GM18526 (cell line): ENCODE measurements at regions not wholly inside any gene's neighbourhood (a gene's known extent, or its start where the extent isn't known, plus 50 kb on each side); places are given as distances from the start of the nearest gene placed in this dataset.

Experiments used
- POLR2A ChIP-seq: IDR thresholded peaks from 3 replicates; pipeline ENCODE4 v1.6.1; 2011; ENCODE audit not compliant: insufficient read length; ENCODE audit errors: extremely low read depth

DNA sequence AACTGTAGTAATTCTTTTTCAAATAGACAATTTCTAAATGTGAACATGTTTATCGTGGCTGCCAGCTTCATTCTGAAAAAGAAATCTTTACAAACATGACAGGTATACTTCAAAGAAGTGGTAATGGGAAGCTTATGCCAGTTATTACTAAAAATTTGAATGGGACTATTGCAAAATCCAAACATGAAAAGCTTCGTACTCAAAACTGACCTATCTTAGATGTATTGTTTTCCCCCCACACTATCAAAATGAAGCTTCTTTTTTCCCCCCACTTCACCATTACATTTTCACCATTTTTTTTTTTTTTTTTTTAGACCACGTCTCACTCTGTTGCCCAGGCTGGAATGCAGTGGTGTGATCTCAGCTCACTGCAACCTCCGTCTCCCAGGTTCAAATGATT is 50.4 kb upstream of the SERTAD2 start:
- TF ChIP-seq POLR2A = no peak

DNA sequence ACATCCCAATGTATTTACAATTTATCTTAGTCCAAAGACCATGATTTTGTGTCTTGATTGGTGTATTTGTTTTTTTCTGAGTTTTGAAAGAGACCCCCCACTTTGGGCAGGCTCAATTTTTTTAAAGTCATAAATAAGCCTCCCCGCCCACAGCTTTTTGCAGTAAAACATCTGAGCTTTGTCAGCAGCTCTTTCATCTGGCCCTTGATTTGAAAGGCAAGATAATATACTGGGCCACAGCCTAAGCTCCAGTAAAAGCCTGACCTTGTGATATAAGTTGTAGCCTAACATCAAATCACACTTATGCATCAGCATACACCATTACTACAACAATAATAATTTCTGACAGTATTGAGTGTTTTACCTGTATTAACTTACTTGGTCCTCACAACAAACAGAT is 51.3 kb upstream of the SERTAD2 start:
- no peak for TF ChIP-seq POLR2A

DNA sequence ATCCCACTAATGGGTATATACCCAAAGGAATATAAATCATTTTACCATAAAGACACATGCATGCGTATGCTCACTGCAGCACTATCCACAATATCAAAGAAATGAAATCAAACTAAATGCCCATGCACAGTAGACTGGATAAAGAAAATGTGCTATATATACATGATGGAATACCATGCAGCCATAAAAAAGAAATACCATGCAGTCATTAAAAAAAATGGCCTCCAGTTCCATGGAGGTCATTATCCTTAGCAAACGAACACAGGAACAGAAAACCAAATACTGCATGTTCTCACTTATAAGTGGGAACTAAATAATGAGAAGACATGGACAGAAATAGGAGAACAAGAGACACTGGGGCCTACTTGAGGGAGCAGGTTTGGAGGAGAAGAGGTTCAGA is 53.6 kb upstream of the SERTAD2 start:
- no peak for TF ChIP-seq POLR2A

DNA sequence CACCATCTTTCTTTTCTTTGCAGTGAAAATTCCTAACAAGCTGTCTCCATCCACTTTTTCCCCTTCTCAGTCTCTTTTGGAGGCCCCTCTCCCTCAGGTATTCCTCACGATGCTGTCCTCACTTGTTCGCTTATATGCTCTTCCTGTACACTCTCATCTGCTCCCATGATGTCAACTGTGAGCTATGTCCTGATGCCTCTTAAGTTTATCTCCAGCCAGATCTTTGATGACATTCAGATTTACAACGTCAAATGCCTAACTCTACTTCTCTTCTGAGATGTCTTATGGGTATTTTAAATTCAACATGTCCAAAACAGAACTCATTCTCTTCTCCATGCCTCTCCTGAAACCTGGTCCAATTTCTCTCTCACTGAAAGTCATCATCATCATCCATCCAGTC is 55.1 kb upstream of the SERTAD2 start:
- TF ChIP-seq POLR2A = no peak

DNA sequence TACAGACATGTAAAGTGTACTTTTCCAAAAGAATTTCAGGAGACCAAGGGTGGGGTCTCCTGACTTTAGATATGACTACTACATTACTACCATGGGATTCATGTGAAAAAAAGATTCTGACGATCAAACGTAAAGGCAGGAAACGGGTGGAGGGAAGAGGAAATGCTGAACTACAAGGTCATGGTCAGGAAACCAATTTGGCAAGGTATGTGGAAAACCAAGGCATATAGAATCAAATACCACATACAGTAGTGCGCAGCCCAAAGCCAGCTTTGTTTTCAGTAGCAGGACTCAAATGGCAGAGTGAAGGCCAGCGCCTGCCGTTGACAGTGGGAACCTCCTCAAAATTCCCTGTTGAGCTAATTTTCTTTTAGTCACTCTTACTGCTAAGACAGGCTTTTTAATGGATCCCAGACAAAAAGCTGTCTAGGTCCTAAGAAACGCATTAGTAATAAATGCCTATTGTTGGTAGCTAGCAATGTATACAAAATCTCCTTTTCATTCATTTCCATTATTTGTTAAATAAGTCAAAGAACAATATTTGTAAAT is 57.6 kb upstream of the SERTAD2 start:
- TF ChIP-seq POLR2A = no peak

DNA sequence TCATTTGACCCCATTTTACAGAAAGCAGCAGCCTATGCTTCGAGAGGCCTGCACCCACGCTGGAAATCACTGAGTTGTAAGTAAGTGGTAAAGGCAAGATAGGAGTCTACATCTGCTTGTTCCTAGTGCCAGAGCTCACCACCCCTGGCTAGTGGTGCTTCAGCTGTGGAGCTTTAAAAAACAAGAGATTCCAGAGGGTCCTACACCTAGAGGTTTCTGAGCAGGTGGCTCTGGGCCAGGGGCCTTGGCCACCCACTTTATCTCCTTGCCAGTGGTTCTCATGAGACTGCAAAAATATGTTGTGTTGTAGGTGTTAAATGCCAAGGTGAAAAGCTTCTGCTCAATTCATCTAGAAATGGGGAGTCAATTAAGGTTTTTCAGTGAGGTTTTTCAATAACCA is 60.0 kb upstream of the SERTAD2 start:
- TF ChIP-seq POLR2A = no peak

DNA sequence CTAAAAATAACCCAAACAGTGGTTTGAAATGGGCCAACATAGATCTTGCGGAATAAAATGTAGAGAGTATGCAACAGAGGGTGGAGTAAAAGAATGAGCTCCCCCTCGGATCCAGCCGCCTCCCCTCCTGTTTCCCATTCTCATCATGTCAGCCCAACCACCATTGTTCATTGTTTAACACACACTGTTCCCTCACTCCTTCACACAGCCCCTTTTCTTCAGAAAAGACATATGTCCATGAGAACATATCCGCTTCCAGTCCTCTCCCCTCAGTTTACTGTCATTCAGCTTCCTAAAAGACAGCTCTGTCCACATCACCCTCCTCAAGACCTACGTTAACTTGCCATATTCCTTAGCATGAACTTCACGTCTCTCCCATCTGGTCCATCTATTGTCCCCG is 62.9 kb upstream of the SERTAD2 start:
- no peak for TF ChIP-seq POLR2A

DNA sequence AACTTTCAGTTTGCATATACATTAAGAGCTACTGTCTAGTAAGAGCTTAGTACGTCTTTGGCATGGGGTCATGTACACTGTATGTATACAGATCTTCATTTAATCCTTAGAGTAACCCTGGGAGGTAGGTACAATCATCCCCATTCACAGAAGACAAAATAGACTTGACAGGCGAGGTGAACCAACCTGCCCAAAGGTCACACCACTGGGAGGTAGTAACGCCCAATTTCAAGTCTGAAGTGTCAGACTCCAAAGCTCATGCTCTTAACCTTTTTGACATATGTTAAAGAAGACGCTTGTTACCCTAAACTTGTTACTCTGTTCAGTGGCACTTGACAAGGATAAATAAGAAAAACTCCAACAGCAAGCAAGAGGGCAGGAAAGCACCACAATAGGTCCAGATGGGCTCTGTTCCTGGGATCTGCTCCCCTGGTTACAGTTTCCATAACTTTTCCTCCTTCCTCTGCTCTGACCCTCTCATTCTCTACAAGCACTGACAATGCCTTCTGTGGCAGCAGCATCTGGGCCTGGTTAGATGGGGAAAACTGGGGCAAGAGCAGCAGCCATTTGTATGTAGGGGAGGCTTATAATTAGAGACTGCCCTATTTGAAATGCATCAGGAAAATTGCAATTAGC is 64.7 kb upstream of the SERTAD2 start:
- TF ChIP-seq POLR2A = no peak

DNA sequence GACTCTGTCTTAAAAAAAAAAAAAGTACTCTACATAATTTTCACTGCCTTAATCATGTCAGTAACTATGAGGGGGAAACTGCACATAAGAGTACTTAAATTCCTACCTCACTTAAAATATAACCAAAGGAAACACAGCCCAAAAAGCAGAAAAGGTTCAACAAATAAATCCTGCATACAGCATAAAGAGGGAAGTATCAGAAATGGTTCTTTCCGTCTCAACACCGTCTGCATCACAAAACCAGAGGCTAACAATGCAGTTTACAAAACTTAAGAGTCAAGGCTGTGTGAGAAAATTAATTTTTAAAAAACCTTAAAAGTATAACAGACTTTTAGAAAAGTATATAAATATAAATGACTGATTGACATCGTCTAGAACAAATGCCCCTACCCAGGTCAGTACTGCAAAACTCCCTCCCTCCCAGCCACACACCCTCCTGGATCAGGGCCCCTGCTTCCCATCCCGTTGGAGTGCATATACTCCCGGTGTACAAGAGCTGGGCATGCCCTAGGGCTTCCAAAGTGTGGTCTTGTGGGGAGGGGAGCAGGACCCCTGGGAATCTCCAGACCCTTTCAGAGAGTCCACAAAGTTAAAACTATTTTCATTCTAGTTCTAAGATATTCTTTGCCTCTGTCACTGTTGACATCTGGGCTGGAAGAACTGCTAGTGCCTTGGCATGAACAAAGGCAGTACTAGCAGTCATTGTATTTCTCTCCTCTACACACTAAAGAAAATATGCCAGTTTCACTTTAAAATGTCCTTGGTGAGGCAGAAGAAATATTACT is 67.0 kb upstream of the SERTAD2 start:
- TF ChIP-seq POLR2A = no peak

DNA sequence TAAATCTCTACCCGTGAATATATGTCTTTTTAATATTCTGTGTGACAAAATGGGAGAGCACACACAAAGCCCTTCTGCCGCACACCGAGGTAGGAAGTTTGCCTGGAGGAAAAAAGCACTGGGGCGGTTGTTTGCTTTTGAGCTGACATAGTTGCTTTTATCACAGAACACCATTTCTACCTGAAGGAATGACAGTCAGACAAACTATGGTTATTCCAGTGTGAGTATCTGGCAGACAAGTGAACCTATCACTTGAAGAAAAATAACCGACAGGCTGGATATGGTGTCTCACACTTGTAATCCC is 67.6 kb upstream of the SERTAD2 start:
- TF ChIP-seq POLR2A = no peak

DNA sequence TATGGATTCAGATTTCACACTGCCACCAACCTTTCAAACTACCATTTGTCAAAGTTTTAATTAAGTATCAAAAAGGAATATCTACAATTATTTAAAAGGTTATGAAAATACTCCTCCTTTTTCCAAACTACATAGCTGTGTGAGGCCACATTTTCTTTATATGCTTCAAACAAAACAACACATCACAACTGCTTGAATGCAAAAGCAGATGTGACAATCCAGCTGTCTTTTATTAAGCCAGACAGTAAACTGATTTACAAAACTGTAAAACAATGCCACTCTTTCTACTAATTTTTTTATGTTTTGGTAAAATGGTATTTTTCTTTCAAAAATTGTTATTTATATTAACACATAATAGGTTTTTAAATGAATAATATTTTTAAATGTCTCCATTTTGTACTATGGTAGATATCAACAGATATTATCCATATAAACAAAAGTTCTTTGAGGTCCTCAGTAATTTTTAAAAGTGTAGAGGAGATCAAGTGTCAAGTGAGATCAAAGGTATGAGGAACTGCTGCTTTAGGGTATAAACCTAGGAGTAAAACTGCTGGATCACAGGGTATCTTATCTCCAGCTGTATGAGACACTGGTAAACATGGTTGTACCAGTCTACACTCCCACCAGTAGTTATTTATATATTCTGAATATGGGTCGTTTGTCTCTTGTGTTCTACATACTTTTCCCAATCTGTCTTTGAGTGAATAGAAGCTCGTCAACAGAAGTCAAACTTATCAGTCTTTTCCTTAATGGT is 68.8 kb upstream of the SERTAD2 start:
- no peak for TF ChIP-seq POLR2A

DNA sequence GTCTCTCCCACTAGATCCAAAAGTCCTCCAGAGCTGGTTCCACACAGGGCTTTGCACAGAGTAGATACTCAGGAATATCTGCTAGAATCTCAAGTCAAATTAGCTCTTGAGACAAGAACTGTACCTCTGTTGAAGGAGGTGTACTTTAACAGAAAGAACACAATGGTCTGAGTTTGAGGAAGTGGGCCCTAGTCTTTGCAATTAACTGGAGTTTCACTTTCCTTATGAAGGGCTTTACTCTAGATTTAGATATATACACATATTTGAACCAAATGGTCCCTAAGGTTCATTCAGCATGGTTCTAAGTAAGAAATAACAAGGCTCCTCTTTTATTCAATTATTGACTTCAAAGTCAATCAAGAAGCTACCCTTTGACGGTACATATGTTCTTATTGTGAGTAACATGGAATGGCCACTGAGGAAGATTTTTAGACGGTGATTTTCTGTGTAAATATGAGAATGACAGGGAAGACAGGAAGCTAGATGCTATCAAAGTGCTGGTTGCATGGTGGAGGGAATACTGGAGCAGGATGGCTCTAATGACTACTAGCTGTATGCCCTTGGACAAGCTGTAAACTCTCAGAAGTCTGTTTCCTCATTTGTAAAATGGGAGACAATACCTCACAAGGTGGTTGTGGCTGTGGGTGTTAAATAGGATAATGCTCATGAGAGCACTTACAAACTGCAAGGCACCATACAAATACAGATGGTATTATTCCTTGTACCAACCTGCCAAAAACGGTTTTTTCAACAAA is 73.5 kb upstream of the SERTAD2 start:
- no peak for TF ChIP-seq POLR2A

DNA sequence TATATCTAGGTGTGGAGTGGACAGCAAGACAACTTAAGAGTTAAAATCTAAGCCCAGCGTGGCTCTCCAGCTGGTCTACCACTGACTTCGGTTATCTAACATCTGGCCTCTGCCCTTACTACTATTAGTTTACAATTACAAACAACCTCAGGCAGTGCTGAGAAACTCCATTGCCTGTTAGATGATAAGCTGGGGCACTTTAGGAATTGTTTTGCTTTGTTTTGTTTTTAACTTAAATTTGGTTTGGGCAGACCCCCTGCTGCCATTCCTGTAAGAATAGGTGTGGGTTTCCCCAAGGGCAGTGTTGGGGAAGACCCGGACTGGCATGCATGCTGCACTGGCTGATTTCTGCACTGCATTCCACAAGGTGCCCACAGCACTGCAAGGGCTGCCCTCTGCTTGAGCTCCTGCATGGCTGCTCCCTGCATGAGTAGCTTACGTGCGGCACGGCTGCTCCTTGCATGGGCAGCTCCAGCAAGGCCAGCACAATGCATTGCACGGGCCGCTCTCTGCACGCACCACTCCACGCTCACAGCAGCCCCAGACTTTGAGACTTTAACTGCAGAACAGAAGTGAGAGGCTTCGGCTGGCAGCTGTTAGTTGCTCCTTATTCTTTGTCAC is 74.2 kb upstream of the SERTAD2 start:
- no peak for TF ChIP-seq POLR2A

DNA sequence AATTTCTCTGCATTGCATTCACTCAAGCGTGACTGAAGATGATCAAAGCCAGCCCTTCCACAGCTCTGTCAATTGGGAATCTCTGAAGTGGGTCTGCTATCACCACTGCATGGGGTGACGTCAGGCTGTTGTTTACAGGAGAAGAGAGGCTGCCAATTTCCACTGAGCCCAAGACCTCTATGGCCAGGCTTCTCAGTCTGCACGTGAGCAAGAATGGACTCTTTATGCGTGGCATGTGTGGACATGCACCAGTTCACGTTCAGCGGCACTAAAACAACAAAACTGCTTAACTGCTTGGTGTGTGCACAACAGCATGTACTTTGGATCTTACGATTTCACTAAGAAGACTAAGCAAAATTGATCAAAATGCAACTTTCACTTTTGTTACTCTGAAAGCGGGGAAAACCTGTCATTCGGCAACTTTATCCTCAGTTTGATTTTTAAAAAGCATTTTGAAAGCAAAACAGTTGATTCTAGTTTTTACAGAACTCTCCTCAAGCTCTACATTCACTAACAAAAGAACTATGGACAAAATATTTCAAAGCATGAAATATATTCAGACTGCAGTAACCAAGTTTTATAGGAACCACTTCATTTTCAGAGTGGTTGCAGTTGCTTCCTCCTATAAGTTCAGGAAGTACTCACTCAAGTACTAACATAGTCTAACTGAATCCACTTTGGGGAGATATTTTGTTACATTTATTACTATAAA is 77.0 kb upstream of the SERTAD2 start:
- TF ChIP-seq POLR2A = no peak
